Mesenchymal stem cell (in vitro differentiated cells and primary cell): ENCODE measurements at regions not wholly inside any gene's neighbourhood (a gene's known extent, or its start where the extent isn't known, plus 50 kb on each side); places are given as distances from the start of the nearest gene placed in this dataset.

Experiments
- DNase-seq: peaks from one replicate; pipeline ENCODE4 v3.0.0-alpha.2; 2013
- H2AFZ ChIP-seq: one replicate; pipeline ENCODE4 v1.6.1; 2013; ENCODE audit warnings: low read depth, mild to moderate bottlenecking, control low read depth, inconsistent platforms, low read length, moderate library complexity
- H2AK5ac ChIP-seq: 2 replicates; pipeline ENCODE4 v1.6.1; 2013; ENCODE audit warnings: low read length, moderate library complexity, mild to moderate bottlenecking, inconsistent platforms; ENCODE audit not compliant: severe bottlenecking
- H2BK120ac ChIP-seq: one replicate; pipeline ENCODE4 v1.6.1; 2013; ENCODE audit warnings: low read depth, mild to moderate bottlenecking, inconsistent platforms, low read length, moderate library complexity
- H2BK12ac ChIP-seq, 2 experiments: one replicate each; pipeline ENCODE4 v1.6.1; 2013; ENCODE audit warnings: inconsistent platforms in 2 of 2, low read length in 2 of 2, mild to moderate bottlenecking in 2 of 2, moderate library complexity in 2 of 2, control low read depth in 1 of 2
- H2BK15ac ChIP-seq: one replicate; pipeline ENCODE4 v1.6.1; 2013; ENCODE audit warnings: mild to moderate bottlenecking, low read depth, inconsistent platforms; ENCODE audit not compliant: poor library complexity, severe bottlenecking
- H2BK5ac ChIP-seq: 2 replicates; pipeline ENCODE4 v1.6.1; 2013; ENCODE audit warnings: low read depth, mild to moderate bottlenecking, low read length, control low read depth, inconsistent platforms; ENCODE audit not compliant: poor library complexity, severe bottlenecking
- H3K14ac ChIP-seq, 2 experiments: one replicate each; pipeline ENCODE4 v1.6.1; 2013; ENCODE audit warnings: inconsistent platforms in 2 of 2, low read length in 2 of 2, control low read depth in 1 of 2, mild to moderate bottlenecking in 1 of 2, moderate library complexity in 1 of 2
- H3K18ac ChIP-seq, 2 experiments: one replicate each; pipeline ENCODE4 v1.6.1; 2013; ENCODE audit warnings: inconsistent platforms in 2 of 2, low read length in 2 of 2, control low read depth in 1 of 2, low read depth in 1 of 2, mild to moderate bottlenecking in 1 of 2
- H3K23ac ChIP-seq, 2 experiments: one replicate each; pipeline ENCODE4 v1.6.1; 2013; ENCODE audit warnings: inconsistent platforms in 2 of 2, low read length in 2 of 2, mild to moderate bottlenecking in 2 of 2, moderate library complexity in 2 of 2, control low read depth in 1 of 2
- H3K27ac ChIP-seq: 2 replicates; pipeline ENCODE4 v1.5.1; 2013; ENCODE audit warnings: mild to moderate bottlenecking, moderate library complexity, low read length, control low read depth, inconsistent platforms; ENCODE audit not compliant: poor library complexity, severe bottlenecking
- H3K27me3 ChIP-seq, 2 experiments: 2 replicates each; pipeline versions ENCODE4 v1.6.1 to v1.7.0; 2013; ENCODE audit warnings: low read length in 2 of 2, mild to moderate bottlenecking in 2 of 2, moderate library complexity in 2 of 2, control low read depth in 1 of 2, inconsistent platforms in 1 of 2; ENCODE audit not compliant: control insufficient read depth in 1 of 2, insufficient read depth in 1 of 2
- H3K36me3 ChIP-seq, 2 experiments: 2 replicates each; pipeline versions ENCODE4 v1.6.1 to v1.7.0; 2013; ENCODE audit warnings: low read length in 2 of 2, control low read depth in 1 of 2, inconsistent platforms in 1 of 2, low read depth in 1 of 2, mild to moderate bottlenecking in 1 of 2; ENCODE audit not compliant: insufficient read depth in 2 of 2, control insufficient read depth in 1 of 2
- H3K4ac ChIP-seq, 2 experiments: one replicate each; pipeline ENCODE4 v1.6.1; 2013; ENCODE audit warnings: inconsistent platforms in 2 of 2, low read length in 2 of 2, mild to moderate bottlenecking in 2 of 2, moderate library complexity in 2 of 2, control low read depth in 1 of 2, low read depth in 1 of 2
- H3K4me1 ChIP-seq: 2 replicates; pipeline ENCODE4 v1.6.1; 2013; ENCODE audit warnings: low read depth, low read length, control low read depth; ENCODE audit not compliant: control insufficient read depth, insufficient read depth
- H3K4me2 ChIP-seq: 2 replicates; pipeline ENCODE4 v1.6.1; 2013; ENCODE audit warnings: low read length, mild to moderate bottlenecking, inconsistent platforms; ENCODE audit not compliant: poor library complexity, severe bottlenecking
- H3K4me3 ChIP-seq, 2 experiments: 2 replicates each; pipeline versions ENCODE4 v1.5.1 to v1.7.0; 2013; ENCODE audit warnings: low read length in 2 of 2, mild to moderate bottlenecking in 2 of 2, control low read depth in 1 of 2, low read depth in 1 of 2; ENCODE audit not compliant: insufficient read depth in 1 of 2
- H3K79me1 ChIP-seq: replicated peaks from 2 replicates; pipeline ENCODE4 v1.6.1; 2013; ENCODE audit warnings: mild to moderate bottlenecking, control low read depth, low read length, inconsistent platforms; ENCODE audit not compliant: poor library complexity, severe bottlenecking
- H3K9ac ChIP-seq: 2 replicates; pipeline ENCODE4 v1.7.0; 2013; ENCODE audit warnings: mild to moderate bottlenecking, low read length, moderate library complexity
- H3K9me3 ChIP-seq: 2 replicates; pipeline ENCODE4 v1.7.0; 2013; ENCODE audit warnings: mild to moderate bottlenecking, low read length; ENCODE audit not compliant: control insufficient read depth
- H4K8ac ChIP-seq: one replicate; pipeline ENCODE4 v1.6.1; 2013; ENCODE audit warnings: inconsistent platforms, mild to moderate bottlenecking, low read length, moderate library complexity
- H4K91ac ChIP-seq: one replicate; pipeline ENCODE4 v1.6.1; 2013; ENCODE audit warnings: mild to moderate bottlenecking, low read length, inconsistent platforms
- WGBS: methylation state at CpG from one replicate; pipeline ENCODE4 v1.1.7; 2013; ENCODE audit warnings: mixed read lengths; 5-methylcytosine and 5-hydroxymethylcytosine counted together

DNA sequence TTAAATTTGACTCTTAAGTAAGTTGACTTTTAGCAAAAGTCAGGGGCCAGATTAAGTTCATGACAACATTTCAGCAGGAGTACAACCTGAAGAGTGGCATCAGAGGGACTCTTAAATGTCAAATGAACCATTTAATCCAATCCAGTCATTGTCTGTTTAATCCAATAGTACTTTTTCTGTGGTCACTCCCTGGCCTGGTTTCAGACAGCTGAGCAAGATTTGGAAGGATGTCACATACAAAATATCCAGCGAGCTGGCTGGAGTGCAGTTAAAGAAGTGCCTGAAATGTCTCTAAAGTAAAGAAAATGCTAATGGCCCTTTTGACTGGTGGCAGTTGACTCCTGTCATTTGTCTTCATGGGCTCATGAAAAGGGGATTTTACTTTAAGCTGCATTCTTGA, 1082.1 kb downstream of the AACS start:
- Histone ChIP-seq H3K23ac (no peak overlapping the region), H2AFZ (no peak overlapping the region)
- WGBS: 44% methylated on average over 1 of the region's 1 CpG

DNA sequence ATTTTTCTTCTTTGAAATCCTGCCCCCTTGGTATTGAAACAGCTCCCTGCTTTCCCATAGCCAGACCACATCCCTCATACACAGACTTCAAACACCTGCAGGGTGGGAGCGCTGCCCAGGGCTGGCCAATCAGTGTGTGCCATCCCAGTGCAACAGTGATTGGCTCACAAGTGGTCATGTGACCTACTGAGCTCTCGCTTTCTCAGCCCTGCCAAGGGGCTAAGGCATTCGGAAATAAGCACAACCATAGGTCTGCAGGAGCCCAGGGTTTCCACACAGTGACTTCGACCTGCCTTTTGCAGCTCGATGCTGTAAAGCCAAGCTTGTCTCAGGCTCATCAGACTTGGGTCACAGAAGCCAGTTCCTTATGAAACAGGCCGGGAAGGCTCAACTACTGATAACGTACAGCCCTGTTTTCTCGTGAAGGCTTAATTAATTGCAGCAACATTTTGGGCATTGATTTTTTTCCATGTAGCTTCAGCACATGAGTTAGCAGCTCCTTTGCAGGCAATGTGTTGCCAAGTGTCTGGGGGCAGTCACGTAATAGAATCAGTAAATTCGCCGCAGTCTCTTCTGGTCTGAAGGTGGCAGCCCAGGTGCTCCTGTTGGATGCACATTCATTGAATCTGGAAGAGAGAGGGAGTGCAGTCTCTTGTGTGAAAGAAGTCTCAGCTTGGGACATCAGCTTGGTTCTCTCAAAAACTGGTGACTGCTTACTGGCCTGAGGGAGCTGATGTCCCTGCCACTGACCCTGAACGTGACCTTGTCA, 1091.8 kb downstream of the AACS start:
- Histone ChIP-seq H3K36me3 (no peaks in the 10 kb centered on the region), H3K4me3 (no peak overlapping the region), H4K8ac (no peak overlapping the region), H3K18ac (no peak overlapping the region), H2AK5ac (no peak overlapping the region), H3K9ac (no peak overlapping the region), H2BK5ac (no peak overlapping the region), H3K23ac (no peak overlapping the region), H3K14ac (no peak overlapping the region), H2BK12ac (no peak overlapping the region), H3K27ac (no peak overlapping the region), H3K9me3 (peaks cover 6% of the 10 kb centered on the region), H2BK15ac (no peak overlapping the region), H3K4ac (no peak overlapping the region), H2BK120ac (no peak overlapping the region), H4K91ac (no peak overlapping the region), H2AFZ (no peak overlapping the region), H3K4me2 (no peak overlapping the region), H3K27me3 (no peaks in the 10 kb centered on the region), H3K79me1 (no peaks in the 10 kb centered on the region), H3K4me1 (no peaks in the 10 kb centered on the region)
- DNase-seq: no peak
- 77% methylated on average over 12 of the region's 12 CpGs for WGBS

More for the DNA sequence above, 1082.1 kb downstream of the AACS start:
- H3K4me2 ChIP-seq: no peak overlapping the region
- H3K14ac ChIP-seq: no peak overlapping the region
- H2AK5ac ChIP-seq: no peak overlapping the region
- H4K8ac ChIP-seq: no peak overlapping the region
- H3K4me1 ChIP-seq: no peaks in the 10 kb centered on the region
- no peaks in the 10 kb centered on the region for H3K36me3 ChIP-seq
- H3K9me3 ChIP-seq: peaks cover 21% of the 10 kb centered on the region
- H3K79me1 ChIP-seq: no peaks in the 10 kb centered on the region
- H2BK5ac ChIP-seq: no peak overlapping the region
- no peak overlapping the region for H3K4ac ChIP-seq
- H2BK15ac ChIP-seq: no peak overlapping the region
- no peak overlapping the region for H2BK12ac ChIP-seq
- H3K18ac ChIP-seq: no peak overlapping the region
- H2BK120ac ChIP-seq: no peak overlapping the region
- DNase-seq: no peak
- H3K4me3 ChIP-seq: no peak overlapping the region
- no peak overlapping the region for H3K27ac ChIP-seq
- no peak overlapping the region for H4K91ac ChIP-seq
- no peak overlapping the region for H3K9ac ChIP-seq
- H3K27me3 ChIP-seq: no peaks in the 10 kb centered on the region

DNA sequence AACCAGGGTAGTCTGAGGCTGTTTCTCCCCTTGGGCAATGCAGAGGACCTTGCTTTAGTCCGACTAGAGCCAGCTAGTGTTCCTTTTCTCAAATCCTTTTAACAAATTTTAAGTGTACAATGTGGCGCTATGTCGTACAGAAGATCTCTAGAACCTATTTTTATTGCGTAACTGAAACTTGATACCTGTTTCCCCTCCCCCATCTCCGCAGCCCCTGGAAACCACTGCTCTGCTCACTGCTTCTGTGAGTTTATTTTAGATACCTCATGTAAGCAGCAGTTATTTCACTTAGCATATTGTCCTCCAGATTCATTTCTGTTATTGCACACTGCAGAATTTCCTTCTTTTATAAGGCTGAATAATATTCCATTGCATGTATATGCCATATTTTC, 1092.3 kb downstream of the AACS start:
- Histone ChIP-seq H4K8ac (no peak overlapping the region), H3K18ac (no peak overlapping the region)
- WGBS: 76% methylated on average over 5 of the region's 5 CpGs

DNA sequence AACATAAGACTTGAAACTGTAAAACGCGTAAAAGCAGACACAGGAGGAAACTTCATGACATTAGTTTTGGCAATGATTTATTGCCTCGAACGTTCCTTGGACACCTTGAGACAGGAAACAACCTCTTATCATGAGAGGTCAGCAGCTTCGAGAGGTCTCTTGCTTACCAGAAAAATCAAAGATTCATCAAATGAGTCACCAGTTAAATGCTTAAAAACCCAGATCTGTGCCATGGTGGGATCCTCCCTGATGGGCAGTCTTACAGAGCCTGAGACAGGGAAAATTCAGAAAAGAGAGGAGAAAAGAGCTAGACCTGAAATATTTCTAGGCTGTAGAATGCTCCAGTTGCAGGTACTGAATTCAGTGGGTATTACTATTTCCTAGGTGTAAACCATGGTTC, 1093.9 kb downstream of the AACS start:
- H3K23ac ChIP-seq: no peak overlapping the region
- H2BK5ac ChIP-seq: no peak overlapping the region
- no peak overlapping the region for H3K14ac ChIP-seq
- no peaks in the 10 kb centered on the region for H3K79me1 ChIP-seq
- no peak overlapping the region for H3K4ac ChIP-seq
- no peak overlapping the region for H2AFZ ChIP-seq
- H2BK15ac ChIP-seq: no peak overlapping the region
- H2BK120ac ChIP-seq: no peak overlapping the region
- H4K91ac ChIP-seq: no peak overlapping the region
- H4K8ac ChIP-seq: no peak overlapping the region
- 63% methylated on average over 5 of the region's 5 CpGs for WGBS
- no peak overlapping the region for H3K18ac ChIP-seq
- no peak overlapping the region for H3K4me2 ChIP-seq
- no peaks in the 10 kb centered on the region for H3K27me3 ChIP-seq
- no peak overlapping the region for H3K27ac ChIP-seq
- no peaks in the 10 kb centered on the region for H3K4me1 ChIP-seq
- DNase-seq: no peak
- H3K9me3 ChIP-seq: peaks cover 5% of the 10 kb centered on the region
- H3K4me3 ChIP-seq: no peak overlapping the region
- no peak overlapping the region for H3K9ac ChIP-seq
- H3K36me3 ChIP-seq: no peaks in the 10 kb centered on the region
- no peak overlapping the region for H2AK5ac ChIP-seq
- no peak overlapping the region for H2BK12ac ChIP-seq

More for the DNA sequence above, 1092.3 kb downstream of the AACS start:
- Histone ChIP-seq H3K23ac (no peak overlapping the region), H2AK5ac (no peak overlapping the region), H3K4me1 (no peaks in the 10 kb centered on the region), H3K4me3 (no peak overlapping the region), H2AFZ (no peak overlapping the region), H4K91ac (no peak overlapping the region), H2BK12ac (no peak overlapping the region), H3K9ac (no peak overlapping the region), H2BK120ac (no peak overlapping the region), H3K4ac (no peak overlapping the region), H2BK15ac (no peak overlapping the region), H3K27ac (no peak overlapping the region), H3K9me3 (peaks cover 9% of the 10 kb centered on the region), H2BK5ac (no peak overlapping the region), H3K27me3 (no peaks in the 10 kb centered on the region), H3K79me1 (no peaks in the 10 kb centered on the region), H3K36me3 (no peaks in the 10 kb centered on the region), H3K14ac (no peak overlapping the region), H3K4me2 (no peak overlapping the region)
- DNase-seq: no peak
